HG03354 (cell line): ENCODE measurements at regions not wholly inside any gene's neighbourhood (a gene's known extent, or its start where the extent isn't known, plus 50 kb on each side); places are given as distances from the start of the nearest gene placed in this dataset.
"Not testable (repeated sequence)": the region's sequence is repeated elsewhere in the genome, so short reads cannot be mapped to it uniquely, and the experiment has no call there.

Experiments used
- ATAC-seq: cut with Tn5 transposase; IDR thresholded peaks from one replicate; pipeline ENCODE4 v1.9.1; 2021; ENCODE audit warnings: mild to moderate bottlenecking; ENCODE audit not compliant: unreplicated experiment, poor library complexity, severe bottlenecking

DNA sequence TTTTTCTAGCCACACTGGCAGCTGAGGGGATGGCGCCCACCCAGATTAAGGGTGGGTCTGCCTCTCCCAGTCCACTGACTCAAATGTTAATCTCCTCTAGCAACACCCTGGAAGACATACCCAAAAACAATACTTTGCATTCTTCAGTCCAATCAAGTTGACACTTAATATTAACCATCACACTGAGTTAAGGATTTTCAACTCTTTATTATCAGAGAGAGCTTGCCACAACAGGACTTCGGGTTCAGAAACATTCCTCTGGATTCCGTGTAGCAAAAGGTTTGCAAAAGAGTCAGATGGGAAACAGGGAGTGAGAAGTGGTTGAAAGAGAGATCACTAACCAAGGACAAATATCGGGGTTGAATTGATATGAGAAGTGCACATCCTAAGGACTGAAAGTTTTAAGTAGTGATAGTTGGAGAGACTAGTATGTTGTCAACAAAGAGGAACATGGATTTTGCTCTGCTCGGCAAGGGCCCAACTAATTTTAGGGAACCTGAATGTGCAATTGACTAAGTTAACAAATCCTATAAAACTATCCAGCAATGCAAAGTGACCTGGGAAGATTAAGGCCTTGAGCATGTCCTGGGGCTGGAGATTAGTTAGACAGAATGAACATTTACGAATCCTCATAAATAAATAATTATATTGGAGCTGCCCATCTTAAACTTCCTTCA is 137.0 kb upstream of the TENT5A start:
- ATAC-seq: no peak

DNA sequence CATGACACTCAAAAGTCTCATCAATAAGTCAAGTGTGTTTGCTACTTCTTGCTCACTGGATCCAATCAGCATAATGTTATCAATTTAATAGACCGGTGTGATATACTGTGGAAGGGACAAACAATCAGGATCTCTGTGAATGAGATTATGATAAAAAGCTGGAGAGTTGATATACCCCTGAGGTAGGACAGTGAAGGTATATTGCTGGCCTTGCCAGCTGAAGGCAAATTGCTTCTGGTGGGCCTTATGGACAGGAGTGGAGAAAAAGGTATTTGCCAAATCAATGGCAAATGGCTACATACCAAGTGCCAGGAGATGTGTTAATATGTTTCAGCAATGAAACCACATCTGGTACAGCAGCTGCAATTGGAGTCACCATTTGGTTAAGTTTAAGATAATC is 134.4 kb upstream of the TENT5A start:
- ATAC-seq: not testable (repeated sequence)

DNA sequence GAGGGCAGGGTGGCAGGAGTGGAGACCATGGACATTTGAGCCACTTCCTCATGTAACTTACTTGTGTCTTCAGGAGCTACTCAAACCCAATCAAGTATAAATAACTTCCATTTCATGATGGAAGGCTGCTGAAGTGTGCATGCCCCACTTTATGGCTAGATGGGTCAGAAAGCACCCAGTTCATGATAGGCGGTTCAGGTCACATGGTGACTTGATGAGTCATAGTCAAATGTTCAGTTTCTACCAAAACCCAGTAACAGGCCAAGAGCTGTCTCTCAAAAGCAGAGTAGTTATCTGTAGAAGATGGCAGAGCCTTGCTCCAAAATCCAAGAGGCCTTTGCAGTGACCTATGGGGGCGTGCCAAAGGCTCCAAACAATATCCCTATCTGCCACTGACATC is 133.7 kb upstream of the TENT5A start:
- ATAC-seq: no peak

DNA sequence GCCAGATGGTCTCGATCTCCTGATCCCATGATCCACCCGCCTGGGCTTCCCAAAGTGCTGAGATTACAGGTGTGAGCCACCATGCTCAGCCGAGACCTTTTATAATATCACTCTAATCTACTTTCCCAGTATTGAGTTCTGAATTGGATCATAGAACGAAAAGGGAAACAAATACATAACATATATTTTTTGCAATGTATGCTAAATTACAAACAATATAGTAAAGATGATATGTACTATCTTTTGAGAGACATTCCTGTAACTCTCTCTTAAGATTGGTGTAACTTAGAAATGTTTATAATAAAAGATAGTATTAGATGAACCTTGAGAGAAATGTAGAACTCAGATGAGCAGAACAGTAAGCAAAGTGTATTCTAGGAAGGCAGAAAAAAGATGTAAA is 129.2 kb upstream of the TENT5A start:
- ATAC-seq: no peak

DNA sequence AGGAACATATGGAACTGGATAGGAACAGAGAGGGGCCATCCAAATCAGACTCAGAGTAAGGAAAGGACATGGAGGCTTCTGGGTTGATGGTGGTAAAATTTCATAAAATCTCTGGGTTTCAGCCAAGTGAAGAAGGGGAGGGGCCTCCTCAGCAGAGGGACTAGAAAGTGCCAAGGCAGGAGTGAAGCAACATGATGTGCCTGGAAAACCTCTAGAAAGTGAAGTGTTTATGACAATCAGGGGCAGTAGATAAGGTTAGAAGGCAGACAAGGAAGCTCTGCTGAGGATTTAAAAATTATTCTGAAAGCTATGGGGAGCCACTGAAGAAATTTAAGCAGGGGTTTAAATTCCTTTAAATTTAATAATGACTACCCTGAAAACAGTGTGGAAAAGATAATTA is 126.0 kb upstream of the TENT5A start:
- ATAC-seq: no peak

DNA sequence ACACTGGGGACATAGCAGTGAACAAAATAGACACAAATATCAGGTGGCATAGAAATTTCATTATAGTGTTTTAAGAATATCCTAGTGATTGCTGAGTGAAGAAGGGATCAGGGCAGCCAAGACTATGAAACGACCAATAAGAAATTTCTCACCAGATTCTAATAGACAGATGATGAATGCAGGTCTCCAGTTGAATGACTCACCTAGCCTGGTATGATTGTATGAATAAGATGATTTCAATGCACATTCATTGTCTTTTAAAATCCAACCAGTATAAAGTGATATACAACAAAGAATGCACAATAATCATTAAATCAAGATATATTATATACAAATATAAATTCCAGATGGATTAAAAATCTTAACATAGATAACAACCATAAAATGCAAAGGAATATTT is 124.5 kb upstream of the TENT5A start:
- no peak for ATAC-seq

DNA sequence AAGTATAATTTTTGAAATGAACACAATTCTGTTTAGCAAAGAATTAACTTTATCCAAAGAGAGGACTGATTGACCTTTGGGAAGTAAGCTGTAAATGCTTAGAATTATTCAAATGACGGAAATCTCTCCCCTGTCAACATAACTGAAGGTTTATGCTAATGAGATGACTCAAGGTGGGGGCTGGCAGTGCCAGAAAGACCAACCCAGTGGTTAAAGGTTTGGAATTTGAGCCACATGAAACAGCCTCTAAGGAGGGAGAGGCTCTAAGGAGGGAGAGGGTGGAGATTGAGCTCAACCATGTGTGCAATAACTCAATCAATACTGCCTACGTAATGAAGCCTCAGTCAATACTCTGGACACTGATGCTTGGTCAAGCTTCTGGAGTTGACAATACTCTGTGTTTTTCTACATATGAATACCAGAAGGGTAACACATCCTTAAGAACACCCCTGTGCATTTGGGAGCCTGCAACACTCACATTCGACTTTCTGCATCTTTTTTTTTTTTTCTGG is 123.4 kb upstream of the TENT5A start:
- no peak for ATAC-seq

DNA sequence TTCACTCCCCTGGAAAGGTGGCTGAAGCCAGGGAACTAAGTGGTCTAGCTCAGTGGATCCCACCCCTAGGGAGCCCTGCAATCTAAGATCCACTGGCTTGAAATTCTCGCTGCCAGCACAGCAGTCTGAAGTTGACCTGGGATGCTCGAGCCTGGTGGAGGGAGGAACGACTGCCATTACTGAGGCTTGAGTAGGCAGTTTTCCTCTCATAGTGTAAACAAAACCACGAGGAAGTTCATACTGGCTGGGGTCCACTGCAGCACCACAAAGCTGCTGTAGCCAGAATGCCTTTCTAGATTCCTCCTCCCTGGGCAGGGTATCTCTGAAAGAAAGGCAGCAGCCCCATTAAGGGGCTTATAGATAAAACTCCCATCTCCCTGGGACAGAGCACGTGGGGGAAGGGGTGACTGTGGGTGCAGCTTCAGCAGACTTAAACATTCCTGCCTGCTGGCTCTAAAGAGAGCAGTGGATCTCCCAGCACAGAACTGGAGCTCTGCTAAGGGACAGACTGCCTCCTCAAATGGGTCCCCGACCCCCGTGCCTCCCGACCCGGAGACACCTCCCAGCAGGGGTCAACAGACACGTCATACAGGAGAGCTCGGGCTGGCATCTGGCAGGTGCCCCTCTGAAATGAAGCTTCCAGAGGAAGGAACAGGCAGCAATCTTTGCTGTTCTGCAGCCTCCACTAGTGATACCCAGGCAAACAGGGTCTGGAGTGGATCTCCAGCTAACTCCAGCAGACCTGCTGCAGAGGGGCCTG is 117.4 kb upstream of the TENT5A start:
- not testable (repeated sequence) for ATAC-seq

DNA sequence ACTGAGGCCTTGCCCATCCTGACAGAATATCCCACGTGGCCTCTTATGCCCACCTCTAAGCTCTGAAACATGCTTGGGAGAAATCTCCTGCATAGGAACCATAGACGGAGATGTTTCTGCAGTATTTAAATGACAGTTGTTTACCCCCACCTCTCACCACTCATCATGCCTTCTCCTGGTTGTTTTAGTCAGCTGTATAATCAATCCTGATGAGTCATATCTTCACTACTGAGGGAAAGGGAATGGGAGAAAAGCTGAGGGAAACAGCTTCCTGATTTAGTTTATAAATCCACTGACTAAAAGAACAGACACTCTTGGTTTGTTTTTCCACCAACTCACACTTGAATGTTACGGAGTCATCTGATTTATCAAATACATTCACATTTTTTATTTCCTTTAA is 113.2 kb upstream of the TENT5A start:
- no peak for ATAC-seq

DNA sequence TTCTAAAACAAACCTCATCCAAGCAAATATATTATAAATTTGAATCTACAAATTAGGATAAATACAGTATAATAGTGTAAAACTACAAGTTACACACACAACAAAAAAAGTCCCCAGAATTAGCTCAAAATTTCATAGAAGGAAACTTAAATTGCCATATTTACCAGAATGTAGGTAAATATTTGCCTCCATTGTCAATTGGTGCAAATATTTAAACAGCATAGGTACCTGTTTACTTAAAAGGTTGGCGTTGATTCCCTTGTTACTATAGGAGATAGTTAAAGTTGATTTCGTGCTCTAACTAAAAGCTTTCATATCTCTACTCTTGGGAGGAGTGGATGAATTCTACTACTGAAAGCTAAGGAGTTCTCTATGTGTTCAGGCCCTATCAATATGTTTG is 111.6 kb upstream of the TENT5A start:
- ATAC-seq: no peak

DNA sequence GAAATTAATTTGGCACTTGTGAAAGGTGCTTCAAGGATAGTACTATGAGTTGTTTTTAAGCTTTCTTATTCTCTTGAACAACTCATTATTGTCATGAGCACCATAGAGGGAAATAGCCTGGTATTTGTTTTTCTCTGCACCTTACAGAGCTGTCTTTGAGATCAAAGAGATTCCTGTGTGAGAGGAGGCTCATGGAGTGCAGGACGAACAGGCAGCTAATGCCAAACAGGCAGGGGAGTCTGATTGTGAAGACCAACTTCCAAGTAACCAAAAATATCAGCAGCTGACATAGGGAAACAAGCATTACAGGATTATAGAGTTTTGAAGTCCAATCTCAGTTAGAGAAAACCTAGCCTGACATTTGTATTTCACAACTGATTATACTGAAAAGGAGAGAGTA is 110.6 kb upstream of the TENT5A start:
- ATAC-seq: no peak

DNA sequence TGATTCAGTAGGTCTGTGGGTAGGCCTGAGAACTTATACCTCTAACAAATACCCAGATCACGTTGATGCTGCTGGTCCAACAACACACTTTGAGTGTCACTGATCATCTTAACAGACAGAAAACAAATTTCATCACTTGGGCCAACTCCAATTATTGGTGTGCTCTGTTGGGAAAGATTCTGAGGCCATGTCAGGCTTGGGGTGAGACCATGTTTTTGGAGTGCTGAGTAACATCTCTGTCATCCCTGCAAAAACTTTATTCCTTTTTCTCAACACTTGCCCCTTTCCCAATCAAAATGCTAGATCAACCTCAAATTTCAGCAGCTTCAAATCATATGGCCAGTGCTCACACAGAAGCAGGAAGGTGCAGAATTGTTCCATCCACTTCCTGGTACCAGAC is 108.8 kb upstream of the TENT5A start:
- no peak for ATAC-seq

DNA sequence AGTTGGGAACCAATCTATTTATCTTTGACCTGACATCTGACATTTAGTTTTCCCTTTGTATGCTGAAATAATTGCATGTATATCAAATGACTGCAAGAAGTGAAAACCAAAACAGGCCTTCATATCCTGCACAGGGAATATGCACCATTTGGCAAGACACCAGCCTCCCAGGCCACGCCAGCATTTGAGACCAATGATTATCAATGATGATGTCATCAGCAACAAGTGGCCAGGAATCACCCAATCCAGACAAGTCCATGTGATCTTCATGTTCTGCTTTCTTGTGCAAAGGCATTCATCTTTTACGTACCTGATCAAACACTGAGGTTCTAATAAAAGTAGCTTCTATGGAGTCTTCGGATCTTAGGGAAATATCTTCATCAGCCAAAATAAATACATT is 107.4 kb upstream of the TENT5A start:
- no peak for ATAC-seq

DNA sequence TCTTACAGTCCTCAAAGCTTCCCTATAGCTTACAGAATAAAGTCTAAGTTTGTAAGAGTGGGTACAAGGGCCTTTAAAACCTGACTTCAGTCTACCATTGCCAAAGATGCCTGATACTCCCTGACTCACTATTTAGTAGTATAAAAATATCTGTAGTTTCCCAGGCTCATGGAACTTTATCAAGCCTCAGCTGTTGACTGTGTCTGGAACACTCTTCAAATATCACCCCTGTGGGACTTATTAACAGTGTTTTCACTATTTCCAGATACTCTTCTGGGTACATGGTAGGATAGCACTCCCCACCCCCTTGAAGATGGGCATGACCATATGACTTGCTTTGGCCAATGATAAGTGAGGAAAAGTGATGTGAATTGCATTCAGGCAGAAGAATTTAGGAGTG is 105.3 kb upstream of the TENT5A start:
- ATAC-seq: no peak

DNA sequence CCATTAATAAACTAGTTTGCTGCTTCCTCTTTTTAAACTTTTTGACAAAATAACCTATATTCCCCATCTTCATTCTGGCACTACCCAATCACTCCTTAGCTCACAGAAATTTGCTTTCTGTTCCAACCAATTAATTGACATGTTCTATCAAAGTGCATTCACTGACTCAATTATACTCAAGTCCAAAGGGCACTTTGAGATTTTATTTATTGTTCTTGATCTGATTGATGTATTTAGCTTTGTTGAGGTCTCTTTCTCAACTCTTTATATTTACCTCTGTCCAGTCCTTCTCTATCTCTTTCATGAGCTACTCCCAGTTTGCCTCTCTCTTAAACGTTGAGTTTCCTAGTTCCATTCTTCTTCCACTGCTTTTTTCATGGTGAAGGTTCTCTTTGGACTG is 104.4 kb upstream of the TENT5A start:
- ATAC-seq: no peak

DNA sequence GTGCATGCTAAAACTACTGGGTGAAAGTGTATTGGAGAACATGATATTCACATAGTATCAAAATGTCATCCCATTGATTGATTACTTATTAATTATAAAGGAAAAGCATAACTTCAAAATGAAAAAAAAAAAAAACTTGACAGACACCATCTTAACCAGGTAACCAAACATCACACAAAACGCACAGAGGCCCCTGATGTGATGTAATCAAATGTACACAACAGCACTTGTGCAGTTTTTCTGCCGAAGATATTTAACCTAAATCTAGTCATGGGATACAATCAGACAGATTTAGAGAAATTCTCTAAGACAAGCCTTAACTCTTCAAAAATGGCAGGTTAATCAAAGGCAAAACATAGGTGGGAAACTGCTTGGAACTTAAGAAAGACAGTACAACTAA is 102.0 kb upstream of the TENT5A start:
- no peak for ATAC-seq

DNA sequence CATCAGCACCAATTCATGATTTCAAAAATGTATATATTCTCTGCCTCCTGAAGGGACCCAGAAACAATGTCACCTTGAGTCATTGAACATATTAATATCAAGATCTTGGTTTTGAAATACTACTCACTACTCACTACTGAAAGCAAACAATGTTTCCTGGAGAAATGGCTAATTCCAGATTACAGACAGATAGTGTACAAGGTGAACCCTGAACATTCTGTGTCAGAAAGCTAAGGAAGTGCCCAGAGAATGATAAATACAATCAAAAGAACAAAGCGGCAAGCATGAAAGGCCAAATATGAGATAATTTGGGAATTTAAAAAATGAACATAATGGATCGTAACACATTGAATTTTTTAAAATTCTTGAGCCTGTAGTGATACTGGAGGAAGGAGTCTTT is 101.5 kb upstream of the TENT5A start:
- no peak for ATAC-seq

DNA sequence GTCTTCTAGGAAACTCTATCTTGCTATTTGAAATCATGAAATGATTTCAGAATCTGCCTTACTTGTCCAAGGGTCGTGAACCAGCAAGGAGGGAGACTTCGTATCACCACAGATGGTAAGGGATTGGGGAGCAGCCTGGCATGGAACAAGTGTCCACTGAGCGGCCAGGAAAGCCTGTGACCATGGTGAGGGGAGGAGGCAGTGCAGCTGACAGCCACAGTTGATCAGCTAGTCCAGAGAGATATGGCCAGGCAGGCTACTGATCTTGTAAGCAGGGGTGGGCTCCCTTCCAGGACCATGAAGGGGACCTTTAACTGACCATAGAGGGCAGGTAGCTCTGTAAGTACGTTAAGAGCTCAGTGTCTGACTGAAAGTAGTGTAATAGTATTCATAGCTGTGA is 96.8 kb upstream of the TENT5A start:
- ATAC-seq: no peak

DNA sequence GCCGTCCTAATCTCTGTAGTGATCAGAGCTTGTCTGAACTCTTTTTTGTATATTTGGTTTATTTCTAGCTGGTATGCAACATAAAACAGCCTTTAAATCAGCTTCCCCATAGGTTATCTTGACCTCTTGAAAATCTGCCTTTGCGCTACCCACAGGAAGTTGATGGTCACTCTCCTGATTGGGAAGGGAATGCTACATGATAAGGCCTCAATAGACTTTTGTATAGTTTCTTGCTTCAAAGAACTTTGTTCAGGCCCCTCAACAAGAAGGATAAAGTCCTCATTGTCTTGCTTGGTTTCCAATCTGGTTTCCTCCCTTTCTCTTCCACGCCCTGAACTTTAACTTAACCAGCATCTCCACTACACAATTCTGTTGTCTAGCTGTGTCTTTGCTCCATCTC is 95.4 kb upstream of the TENT5A start:
- no peak for ATAC-seq

DNA sequence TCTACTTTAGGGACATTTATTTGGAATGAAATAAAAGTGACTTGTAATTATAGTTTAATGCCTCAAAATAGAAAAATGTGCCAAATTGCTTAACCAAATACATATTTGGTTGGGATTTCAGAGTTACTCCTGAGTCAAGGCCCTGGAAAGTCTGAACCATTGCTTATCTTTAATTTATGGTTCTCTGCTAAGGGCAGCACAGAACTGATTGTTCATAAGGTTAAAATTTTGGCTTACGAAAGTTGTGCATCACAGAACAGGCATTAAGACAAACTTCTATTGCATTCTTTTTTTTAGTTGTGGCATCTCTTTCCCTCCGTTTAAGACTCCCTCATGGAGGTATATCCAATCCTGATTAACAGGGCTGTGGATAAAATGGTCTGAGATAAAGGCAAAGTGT is 92.2 kb upstream of the TENT5A start:
- ATAC-seq: no peak

DNA sequence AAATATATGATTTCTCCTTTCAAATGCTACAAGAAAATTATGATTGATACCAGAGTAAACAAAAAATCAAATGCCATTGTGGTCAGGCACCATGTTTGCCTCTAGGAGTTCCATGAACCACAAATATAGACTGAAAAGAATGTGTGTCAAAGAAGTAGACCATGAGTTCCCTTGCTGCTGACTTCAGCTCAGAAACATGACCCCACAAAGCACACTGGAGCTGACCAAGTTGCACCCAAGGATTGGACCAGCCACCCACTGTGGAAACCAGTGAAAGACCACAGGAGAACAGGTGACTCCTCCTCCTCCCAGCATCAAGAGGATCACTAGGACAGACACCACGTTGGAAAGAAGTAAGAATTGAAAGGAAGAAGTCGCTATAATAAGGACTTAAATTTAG is 90.8 kb upstream of the TENT5A start:
- ATAC-seq: no peak
